MCF 10A (cell line): ENCODE measurements at regions not wholly inside any gene's neighbourhood (a gene's known extent, or its start where the extent isn't known, plus 50 kb on each side); places are given as distances from the start of the nearest gene placed in this dataset.

ENCODE experiments used
- BruUV-seq: library from RNA; stranded (reverse); fragments of 400-500 nt; replicated peaks from 2 replicates; lab custom pipeline; 2021; lab: Mats Ljungman, UMichigan
- CTCF ChIA-PET: fragments of 300-600 bp; sonication (Branson Sonifier 250); formaldehyde crosslinking; extraction: SDS; loops from one replicate; lab custom pipeline; 2021; ENCODE audit warnings: antibody characterized with exemption, inconsistent platforms; lab: Yijun Ruan, JAX
- POLR2A ChIA-PET: fragments of 300-600, 350-650 bp; sonication (Branson Sonifier 250); formaldehyde crosslinking; extraction: SDS; loops from one replicate; lab custom pipeline; 2020; ENCODE audit warnings: antibody characterized with exemption, inconsistent platforms; lab: Yijun Ruan, JAX
- DNase-seq: peaks from one replicate; pipeline ENCODE4 v3.0.0-alpha.2; 2018; ENCODE audit not compliant: unreplicated experiment
- H3K27ac Mint-ChIP-seq: one replicate; pipeline ENCODE4 v1.8.0; 2022; ENCODE audit warnings: mild to moderate bottlenecking, low read depth, mixed read lengths; ENCODE audit not compliant: unreplicated experiment
- H3K27me3 Mint-ChIP-seq: one replicate; pipeline ENCODE4 v1.8.0; 2022; ENCODE audit warnings: mixed read lengths; ENCODE audit not compliant: insufficient read depth, unreplicated experiment
- H3K36me3 Mint-ChIP-seq: one replicate; pipeline ENCODE4 v1.8.0; 2022; ENCODE audit warnings: mild to moderate bottlenecking, moderate library complexity, mixed read lengths; ENCODE audit not compliant: insufficient read depth, unreplicated experiment
- H3K4me1 Mint-ChIP-seq: one replicate; pipeline ENCODE4 v1.8.0; 2022; ENCODE audit warnings: mixed read lengths; ENCODE audit not compliant: insufficient read depth, unreplicated experiment
- H3K4me3 Mint-ChIP-seq: one replicate; pipeline ENCODE4 v1.8.0; 2022; ENCODE audit warnings: mild to moderate bottlenecking, moderate library complexity, mixed read lengths; ENCODE audit not compliant: unreplicated experiment
- H3K9me3 Mint-ChIP-seq: one replicate; pipeline ENCODE4 v1.8.0; 2022; ENCODE audit warnings: mixed read lengths; ENCODE audit not compliant: unreplicated experiment
- CTCF ChIP-seq: fragments of 200-600 bp; IDR thresholded peaks from one replicate; pipeline ENCODE4 v1.8.0; 2022; ENCODE audit warnings: antibody characterized with exemption, mild to moderate bottlenecking; ENCODE audit not compliant: unreplicated experiment
- intact Hi-C: fragments of 100-400 bp; cut with micrococcal nuclease; formaldehyde crosslinking; loops from 2 replicates; pipeline ENCODE4 v1.14.1; 2022

DNA sequence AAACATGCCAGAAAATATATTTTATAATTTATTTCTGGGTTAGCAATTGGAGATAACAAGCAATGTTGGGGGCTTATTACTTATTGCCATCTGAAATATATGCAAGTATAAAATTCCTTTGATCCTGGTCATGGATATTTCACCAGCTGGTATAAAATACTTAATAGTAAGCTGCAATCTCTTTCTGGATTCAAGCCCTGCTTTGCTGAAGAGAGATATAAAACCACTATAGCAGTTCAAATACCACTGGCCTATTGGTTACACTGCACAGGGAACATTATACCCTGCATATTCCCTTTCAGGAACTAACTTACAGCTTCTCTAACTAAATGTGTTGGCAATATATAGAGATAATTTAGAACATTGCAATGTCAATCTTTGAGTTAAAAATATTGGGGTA lies 546.2 kb upstream of the ATP2B1 start:
- no peaks in the 10 kb centered on the region for H3K27me3 Mint-ChIP-seq
- no peak for DNase-seq
- no peak overlapping the region for H3K4me3 Mint-ChIP-seq
- peaks cover 17% of the 10 kb centered on the region for H3K4me1 Mint-ChIP-seq
- no peaks in the 10 kb centered on the region for H3K9me3 Mint-ChIP-seq
- no peaks in the 10 kb centered on the region for H3K36me3 Mint-ChIP-seq
- ChIA-PET POLR2A (interaction anchor here (1.1 kb wide), 1 partner anchor 545 kb away, joined by 5 read pairs; the partner anchor contains the start of gene ATP2B1), CTCF (interaction anchor here (0.5 to 0.6 kb wide), 2 partner anchors 685 to 731 kb away, joined by 3 read pairs; partner anchors contain the start of gene GALNT4)
- TF ChIP-seq CTCF, result no peak
- H3K27ac Mint-ChIP-seq, result no peak overlapping the region
- intact Hi-C loops, result no loop called here
- BruUV-seq, result no TSS peak

- POLR2A ChIA-PET, result interaction anchor here (0.6 to 0.8 kb wide), 2 partner anchors 203 to 244 kb away, joined by 3 read pairs; no protein-coding TSS in a partner anchor
- Mint-ChIP-seq H3K9me3 (no peaks in the 10 kb centered on the region), H3K27me3 (no peaks in the 10 kb centered on the region), H3K27ac (peak overlapping the region; percentile 67), H3K4me1 (peaks cover 20% of the 10 kb centered on the region), H3K4me3 (no peak overlapping the region), H3K36me3 (no peaks in the 10 kb centered on the region)
- peak; percentile 92 for DNase-seq
- CTCF ChIA-PET, result interaction anchor here (0.7 kb wide), 1 partner anchor 15 kb away, joined by 3 read pairs; no protein-coding TSS in a partner anchor
- no TSS peak for BruUV-seq
- intact Hi-C loops, result loop anchor here (1.0 kb wide), 1 partner anchor 544 kb away; no protein-coding TSS in a partner anchor
- peak; percentile 16 for TF ChIP-seq CTCF
Observed at GRCh38 chr12:90253674-90254181, 545.1 kb upstream of the ATP2B1 start.

GRCh38 chr12:90253136-90253535 lies 544.5 kb upstream of the ATP2B1 start:
- intact Hi-C loops, result loop anchor here (1.0 kb wide), 1 partner anchor 544 kb away; no protein-coding TSS in a partner anchor
- peaks cover 20% of the 10 kb centered on the region for H3K4me1 Mint-ChIP-seq
- TF ChIP-seq CTCF, result no peak
- BruUV-seq, result no TSS peak
- DNase-seq, result no peak
- H3K27ac Mint-ChIP-seq, result no peak overlapping the region
- H3K36me3 Mint-ChIP-seq, result no peaks in the 10 kb centered on the region
- no peak overlapping the region for H3K4me3 Mint-ChIP-seq
- POLR2A ChIA-PET, result interaction anchor here (0.8 kb wide), 1 partner anchor 244 kb away, joined by 3 read pairs; no protein-coding TSS in a partner anchor
- H3K27me3 Mint-ChIP-seq, result no peaks in the 10 kb centered on the region
- CTCF ChIA-PET, result interaction anchor here (0.5 to 0.7 kb wide), 4 partner anchors 10 to 672 kb away, joined by 3 read pairs; no protein-coding TSS in a partner anchor
- no peaks in the 10 kb centered on the region for H3K9me3 Mint-ChIP-seq

DNA sequence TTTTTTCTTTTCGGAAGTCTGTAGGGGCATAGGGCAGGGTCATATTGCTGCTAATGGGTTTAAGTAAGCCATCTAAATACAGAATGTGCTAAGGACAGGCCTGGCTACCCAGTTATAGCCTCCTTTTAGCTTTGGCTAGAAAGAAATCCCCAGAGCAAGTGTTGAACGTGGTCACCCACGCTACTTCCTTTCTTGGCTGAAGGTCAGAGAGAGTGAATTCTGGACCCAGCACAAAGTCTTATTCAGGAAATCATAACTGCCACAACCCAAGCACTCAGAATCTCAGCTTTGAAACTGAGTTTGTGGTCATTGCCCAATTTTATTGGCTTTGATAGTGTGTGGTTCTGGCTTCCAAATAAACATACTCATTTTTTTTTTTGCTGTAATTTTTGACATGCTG lies 542.1 kb upstream of the ATP2B1 start:
- H3K36me3 Mint-ChIP-seq, result no peaks in the 10 kb centered on the region
- ChIA-PET POLR2A (interaction anchor here (0.6 to 2.3 kb wide), 7 partner anchors 13 to 580 kb away, joined by 3 to 9 read pairs (median 3); partner anchors contain the start of gene ATP2B1), CTCF (interaction anchor here (0.6 to 0.7 kb wide), 3 partner anchors 47 to 640 kb away, joined by 3 to 7 read pairs (median 3); no protein-coding TSS in a partner anchor)
- peak overlapping the region; percentile 74 for H3K27ac Mint-ChIP-seq
- peaks cover 20% of the 10 kb centered on the region for H3K4me1 Mint-ChIP-seq
- no peaks in the 10 kb centered on the region for H3K27me3 Mint-ChIP-seq
- BruUV-seq, result no TSS peak
- H3K9me3 Mint-ChIP-seq, result no peaks in the 10 kb centered on the region
- intact Hi-C loops, result no loop called here
- peak; percentile 46 for DNase-seq
- H3K4me3 Mint-ChIP-seq, result peak overlapping the region; percentile 18
- no peak for TF ChIP-seq CTCF
